ENCODE measurements at regions not wholly inside any gene's neighbourhood (a gene's known extent, or its start where the extent isn't known, plus 50 kb on each side); places are given as distances from the start of the nearest gene placed in this dataset.

DNA sequence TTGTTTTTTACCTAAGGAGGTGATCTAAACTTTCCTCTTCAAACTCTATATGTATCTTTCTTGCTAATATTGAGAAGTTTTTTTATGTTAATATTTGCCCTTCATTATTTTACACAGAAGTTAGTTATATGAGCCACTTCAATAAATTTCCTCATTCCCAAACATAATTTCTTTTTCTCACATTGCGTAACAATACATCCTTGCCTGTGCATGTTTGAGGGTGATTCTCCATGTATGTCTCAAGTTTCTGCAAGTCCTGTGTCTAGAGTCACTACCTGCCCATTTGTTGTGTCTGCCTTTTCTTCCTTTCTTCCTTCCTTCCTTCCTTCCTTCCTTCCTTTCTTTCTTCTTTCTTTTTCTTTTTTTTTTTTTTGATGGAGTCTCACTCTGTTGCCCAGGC is 2057.9 kb downstream of the PCDH7 start:
- TF ChIP-seq, protein P1, sequence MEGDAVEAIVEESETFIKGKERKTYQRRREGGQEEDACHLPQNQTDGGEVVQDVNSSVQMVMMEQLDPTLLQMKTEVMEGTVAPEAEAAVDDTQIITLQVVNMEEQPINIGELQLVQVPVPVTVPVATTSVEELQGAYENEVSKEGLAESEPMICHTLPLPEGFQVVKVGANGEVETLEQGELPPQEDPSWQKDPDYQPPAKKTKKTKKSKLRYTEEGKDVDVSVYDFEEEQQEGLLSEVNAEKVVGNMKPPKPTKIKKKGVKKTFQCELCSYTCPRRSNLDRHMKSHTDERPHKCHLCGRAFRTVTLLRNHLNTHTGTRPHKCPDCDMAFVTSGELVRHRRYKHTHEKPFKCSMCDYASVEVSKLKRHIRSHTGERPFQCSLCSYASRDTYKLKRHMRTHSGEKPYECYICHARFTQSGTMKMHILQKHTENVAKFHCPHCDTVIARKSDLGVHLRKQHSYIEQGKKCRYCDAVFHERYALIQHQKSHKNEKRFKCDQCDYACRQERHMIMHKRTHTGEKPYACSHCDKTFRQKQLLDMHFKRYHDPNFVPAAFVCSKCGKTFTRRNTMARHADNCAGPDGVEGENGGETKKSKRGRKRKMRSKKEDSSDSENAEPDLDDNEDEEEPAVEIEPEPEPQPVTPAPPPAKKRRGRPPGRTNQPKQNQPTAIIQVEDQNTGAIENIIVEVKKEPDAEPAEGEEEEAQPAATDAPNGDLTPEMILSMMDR (IDR thresholded peaks at IDR 0.05), result no peak
- no peak for TF ChIP-seq POLR2AphosphoS5 (IDR thresholded peaks at IDR 0.05)
- TF ChIP-seq POLR2A (IDR thresholded peaks at IDR 0.05), result no peak
